Retina (tissue), 1 donor: ENCODE measurements at regions not wholly inside any gene's neighbourhood (a gene's known extent, or its start where the extent isn't known, plus 50 kb on each side); places are given as distances from the start of the nearest gene placed in this dataset.
A peak's percentile ranks its signal among the peaks of the same experiment; 100 is the strongest.

ENCODE experiments used
- DNase-seq: peaks from one replicate; pipeline ENCODE4 v3.0.0-alpha.2; 2016

DNA sequence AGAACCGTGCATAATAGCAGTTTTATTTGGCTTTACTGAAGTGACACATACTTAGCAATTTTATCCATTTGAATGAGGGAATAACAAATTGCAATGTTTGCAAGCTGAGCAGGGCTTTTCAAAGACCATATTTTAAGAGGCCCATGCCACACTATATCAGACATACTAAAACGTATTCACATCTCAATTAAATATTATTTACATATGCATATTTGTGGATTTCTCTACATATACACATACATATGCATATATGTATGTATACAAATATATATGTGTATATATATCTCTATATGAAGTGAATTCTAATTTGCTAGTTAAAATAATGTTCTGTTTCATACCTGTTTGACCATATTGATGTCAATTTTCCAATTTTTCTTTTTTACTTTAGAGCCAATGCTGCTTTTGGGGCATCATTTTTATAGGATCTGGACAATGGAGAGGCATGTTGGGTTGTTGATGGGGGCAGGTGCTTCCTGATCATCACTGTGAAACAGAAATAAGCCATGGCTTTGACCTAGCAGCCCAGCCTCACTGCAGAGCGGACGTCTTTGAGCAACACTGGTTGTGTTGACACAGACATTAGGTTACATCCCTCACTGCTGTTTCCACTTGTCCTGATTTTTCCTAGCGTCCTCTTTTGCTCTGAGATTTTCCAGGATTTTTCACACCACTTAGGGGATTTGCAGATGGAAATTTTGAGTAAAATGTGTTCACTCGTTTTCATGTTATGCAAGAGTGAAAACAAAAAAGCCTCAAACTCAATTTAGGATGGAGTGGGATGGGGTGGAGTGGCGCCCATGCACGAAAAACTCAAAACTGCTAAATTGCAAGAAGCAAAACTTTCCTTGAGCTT, 56.9 kb downstream of the RDH14 start:
- no peak for DNase-seq

DNA sequence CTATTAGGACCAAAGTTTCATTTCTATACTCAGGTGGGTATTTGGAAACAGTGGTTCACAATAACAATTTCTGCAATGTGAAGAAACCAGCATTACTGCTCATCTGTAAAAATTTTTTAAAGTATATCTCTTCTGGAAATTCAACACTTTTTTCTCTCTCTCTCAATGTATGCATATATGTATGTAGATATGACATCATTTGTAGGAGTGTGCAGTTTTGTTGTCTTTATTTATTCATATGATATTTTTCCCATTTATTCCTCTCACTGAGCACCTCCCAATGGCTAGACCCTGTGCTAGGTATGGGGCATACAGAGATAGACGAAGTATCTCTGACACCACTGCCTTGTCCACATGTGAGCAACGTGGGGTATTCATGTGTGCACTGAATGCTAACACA, 58.3 kb downstream of the RDH14 start:
- DNase-seq: no peak

DNA sequence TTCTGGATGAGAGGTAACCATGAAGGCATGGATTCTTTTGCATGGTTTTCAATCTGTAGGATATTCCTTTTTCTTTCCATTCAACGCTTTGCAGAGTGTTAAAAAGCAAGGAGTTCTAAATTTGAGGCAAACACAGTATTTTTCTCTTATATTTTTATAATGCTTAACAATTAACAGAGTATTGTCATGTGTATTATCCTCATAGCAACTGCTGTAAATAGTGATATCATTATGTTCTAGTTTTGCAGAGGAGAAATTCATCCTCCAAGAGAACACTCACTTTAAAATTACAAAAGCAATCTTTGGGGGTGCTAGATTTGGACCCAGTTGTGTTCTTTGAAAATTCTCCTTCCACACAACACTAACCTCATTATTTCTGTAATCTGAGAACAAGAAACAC, 58.7 kb downstream of the RDH14 start:
- no peak for DNase-seq

DNA sequence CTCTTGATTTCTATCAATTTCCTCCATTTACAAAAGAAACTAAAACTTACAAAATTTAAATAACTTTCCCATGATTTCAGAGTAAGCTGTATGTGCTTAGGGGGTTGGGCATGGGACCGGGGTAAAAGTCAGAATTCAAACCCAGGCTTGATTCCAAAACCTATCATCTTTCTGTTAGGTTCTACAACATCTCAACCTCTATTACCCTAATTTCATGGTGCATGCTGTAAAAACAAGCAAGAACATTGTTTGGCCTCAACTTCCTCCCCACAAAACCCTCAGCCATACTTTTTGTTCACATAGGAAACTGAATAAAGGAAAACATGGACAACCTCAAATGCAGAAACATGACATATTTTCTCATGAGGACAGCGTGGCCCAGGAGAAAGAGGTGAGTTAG, 59.3 kb downstream of the RDH14 start:
- DNase-seq: no peak

DNA sequence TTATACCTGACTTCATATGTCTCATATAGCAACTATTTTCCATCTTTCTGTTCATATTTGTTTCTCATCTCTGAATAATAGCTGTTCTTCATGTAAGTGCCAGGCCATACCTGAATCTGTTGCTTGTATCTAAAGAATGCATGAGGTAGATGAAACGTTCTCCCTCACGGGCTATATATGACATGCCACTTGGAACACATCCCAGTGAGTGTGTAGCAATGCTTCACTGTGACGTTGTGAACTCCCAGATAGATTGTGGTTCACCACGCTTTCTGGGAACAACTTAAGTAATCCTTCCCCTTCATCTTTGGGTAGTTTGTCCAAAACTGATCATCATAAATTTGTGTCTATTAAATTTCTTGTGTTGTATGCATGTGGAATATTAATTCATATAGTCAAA, 60.1 kb downstream of the RDH14 start:
- no peak for DNase-seq

DNA sequence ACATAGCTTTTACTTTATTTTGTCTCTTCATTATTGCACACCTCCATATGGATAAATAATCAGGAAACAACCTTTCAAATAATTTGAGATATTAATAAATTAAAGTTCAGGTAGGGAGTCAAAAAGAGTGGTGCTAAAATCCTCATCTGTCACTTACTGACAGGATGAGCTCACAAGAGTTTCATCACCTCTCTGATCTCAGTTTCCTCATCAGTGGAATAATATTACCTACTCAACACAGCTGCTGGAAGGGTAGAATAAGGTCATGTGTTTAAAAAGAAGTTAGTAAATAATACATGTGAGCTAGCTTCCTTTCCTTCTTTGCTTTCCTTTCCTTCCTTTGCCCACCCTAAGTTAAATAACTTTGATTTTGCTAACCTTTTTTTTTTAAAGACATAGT, 61.9 kb downstream of the RDH14 start:
- DNase-seq: no peak

DNA sequence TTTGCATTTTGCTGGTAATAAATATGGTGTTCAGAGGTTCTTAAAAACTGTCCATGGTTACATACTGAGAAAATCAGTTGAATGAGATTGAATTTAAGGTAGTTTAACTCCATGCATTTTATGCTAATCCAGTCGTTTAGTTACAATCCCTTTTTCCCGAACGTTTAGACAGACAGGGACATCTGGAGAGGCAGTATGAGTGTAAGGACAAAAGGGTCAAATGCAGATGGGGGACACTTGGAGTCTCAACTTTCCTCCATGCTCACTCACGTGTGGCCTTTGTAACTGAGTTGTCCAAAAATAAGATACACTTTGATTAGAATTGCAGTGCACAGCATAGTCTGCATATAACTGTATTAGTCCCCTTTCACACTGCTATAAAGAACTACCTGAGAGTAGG, 63.9 kb downstream of the RDH14 start:
- DNase-seq: no peak

DNA sequence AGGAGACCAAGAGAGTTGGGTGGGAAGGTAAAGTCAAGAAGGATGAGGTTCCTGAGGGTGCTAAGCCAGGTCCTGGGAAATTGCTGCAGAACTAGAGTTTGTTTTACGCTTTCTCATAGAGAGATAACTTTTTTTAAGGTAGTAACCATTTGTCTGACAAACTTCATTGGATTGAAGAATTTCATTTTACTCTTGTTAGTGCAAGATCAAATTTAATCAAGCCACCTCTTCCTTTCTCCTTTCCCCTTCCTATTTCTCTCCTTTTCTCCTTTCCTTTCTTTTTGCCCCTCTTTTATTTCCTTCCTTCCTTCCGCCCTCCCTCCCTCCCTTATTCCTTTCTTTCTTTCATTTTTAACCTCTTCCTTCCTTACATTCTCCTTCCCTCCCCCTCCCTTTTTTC, 65.4 kb downstream of the RDH14 start:
- no peak for DNase-seq

DNA sequence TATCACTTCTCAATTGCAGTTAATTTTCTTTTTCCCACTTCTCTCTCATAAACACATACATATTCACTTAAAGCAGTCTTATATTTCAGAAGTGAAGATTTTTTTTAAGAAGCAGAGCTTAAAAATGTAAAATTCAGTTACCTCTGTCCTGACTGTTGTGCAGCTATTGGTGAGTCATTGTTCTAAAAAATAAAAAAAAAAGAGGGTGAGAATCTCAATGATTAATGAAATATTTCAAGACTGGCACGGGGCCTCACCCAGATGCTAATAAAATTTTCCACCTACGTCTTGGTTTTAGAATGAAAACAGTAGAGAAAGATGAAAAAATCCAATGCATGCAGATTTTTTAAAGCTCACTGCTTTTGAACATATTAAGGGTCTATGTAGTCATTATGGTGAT, 67.7 kb downstream of the RDH14 start:
- no peak for DNase-seq

DNA sequence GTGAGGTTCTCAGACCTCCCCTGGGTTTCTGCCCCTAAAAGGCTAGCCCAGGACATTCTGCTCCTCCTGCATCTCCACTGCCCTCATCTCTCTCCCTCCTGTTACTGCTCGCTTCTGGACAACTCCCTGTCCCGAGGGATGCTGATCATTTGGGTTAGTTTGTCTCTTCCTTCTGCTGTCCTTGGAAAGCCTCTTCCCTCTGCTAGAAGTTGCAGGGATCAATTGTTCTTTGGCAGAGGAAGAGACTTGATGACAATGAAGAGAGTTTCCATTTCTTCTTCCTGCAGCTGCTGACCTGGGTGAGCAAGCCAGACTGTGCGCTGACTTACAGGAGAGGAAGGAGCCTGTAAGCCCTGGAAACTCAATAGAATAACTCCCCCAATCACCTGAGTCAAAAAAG, 68.9 kb downstream of the RDH14 start:
- no peak for DNase-seq

DNA sequence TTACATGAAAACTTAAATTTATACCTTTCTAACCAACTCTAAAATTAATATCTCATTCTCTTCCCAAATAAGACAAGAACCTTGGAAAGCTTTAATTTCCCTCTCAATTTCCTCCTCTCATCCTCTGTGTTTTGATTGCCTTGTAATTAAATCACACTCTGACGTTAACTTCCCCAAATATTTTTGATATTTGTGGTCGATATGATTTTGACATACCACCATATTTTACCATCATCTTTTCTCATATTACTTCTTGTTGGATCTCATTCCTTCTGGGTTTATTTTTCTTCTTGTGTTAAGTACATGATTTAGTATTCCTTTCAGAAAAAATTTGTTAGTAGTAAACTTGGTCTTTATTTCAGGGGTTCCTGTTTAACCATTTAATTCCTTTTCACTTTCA, 69.6 kb downstream of the RDH14 start:
- no peak for DNase-seq

DNA sequence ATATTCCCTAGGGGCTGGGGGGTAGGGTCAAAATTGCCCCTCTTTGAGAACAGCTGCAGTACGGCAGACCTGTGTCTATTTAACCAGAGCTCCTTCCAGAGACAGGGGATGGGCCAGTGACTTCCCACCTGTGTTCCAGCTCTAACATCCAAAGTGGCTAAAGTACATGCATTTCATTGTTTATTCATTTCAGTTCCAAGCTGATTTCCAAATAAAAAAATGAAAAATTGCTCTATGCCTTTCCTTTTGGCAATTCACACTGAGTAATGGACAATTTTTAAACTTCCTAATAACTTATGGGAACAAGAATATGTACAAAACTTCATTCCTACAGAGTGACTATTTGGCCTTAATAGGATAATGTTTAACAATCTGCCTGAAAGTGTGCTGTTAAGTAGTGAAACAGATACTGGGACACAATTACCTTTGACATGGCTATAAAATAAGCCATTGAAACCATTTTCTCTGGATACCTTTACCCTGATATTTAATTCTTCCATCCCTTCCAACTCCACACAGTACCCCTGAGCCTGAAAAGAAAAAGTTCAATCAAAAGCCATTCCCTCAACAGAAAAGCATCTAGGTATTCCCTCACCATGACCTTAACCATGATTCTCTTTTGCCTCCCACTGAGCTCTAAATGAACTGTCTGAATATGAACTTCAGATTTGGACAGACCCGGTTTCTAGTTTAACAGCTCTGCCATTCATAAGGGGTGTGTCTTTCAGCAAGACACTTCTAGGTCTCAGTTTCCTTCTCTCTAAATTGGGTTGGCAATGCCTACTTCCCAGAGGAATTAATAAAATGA, 73.1 kb downstream of the RDH14 start:
- DNase-seq: no peak

DNA sequence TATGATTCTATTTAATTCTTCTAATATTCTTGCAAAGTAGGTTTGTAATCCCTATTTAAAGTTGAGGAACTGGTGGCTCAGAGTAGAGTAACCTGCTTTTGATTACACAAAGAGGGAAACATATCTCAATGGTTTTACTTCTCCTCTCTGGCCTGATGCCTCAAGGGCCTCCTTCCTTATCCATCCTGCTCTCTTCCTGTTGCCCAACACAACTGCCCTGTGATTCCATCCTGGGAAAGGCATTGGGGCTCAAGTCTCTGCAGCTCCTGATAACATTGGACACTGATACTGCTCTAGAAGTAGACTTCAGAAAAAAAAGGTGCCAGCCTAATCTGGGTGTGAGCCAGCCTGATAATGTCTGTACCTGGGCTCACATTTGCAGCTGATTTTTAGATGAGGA, 75.8 kb downstream of the RDH14 start:
- no peak for DNase-seq

DNA sequence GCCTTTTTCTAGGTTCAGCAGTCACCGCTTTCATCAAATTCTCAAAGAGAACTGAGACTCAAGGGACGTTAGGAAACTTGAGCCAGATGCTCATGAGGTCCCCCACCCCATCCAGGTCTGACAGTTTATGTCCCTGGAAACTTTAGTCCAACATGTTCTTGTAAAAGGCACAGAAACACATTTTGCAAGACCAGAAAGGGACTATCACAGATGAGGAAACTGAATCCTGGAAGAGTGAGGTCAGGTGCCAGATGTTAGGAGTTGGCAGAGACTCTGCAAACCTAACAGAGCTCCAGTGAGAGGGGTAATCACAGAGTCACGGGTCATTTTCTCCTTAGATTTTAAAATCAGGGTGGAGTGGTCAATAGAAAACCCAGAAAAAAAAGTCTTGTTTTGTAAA, 76.6 kb downstream of the RDH14 start:
- DNase-seq: no peak

DNA sequence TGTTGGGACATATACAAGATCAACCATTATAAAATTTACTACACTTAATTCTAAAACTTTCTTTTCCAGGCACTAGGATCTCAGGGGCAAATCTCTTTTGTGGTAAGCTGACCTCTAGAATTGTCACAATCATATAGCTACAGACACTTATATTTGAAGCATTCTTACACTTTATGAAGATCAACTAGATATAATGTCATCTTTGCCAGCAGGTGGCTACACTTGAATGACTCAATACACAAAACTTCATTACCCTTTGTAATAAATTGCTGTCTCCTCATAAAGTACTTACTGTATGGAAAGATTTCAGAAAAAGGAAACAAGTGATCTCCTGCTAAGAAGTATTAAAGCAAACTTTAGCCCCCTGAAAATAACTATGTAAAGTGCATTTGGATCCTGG, 77.8 kb downstream of the RDH14 start:
- DNase-seq: no peak

DNA sequence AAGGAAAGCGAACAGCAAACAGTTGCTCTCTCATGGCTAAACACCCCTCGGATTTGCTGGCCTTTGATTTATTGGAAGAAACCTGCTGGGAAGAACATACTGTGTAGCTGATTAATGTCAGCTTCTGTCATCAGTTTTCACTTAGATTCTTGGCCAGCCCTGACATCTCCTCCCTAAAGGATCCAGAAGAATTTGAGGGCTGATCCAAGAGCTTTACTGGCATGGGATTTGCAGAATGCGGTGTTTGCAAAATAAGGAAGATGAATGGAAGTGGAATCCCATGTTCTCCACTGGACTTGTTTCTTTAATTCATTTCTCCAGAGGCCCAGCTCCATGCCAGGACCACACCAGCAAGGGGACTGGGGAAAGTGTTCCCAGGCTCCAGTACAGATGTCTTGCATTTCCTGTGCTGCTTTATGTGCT, 80.5 kb downstream of the RDH14 start:
- peak; percentile 31 for DNase-seq

DNA sequence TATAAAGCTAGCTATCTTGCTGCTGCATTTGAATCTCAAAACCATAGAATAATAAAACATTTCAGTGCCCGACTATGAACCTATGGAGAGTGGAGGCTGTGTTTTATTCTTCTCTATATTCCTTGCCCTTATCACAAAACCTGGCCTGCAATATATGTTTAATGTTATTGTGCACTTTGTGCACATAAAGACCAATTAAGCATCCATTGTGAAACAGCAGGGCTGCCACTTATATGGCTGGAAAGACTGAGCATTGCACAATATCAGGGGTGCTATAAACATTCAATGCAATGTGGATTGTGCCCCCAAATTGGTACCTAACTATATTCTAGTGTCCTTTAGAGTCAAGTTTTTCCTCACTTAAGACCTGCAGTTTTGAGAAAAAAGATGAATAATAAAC, 83.2 kb downstream of the RDH14 start:
- no peak for DNase-seq

DNA sequence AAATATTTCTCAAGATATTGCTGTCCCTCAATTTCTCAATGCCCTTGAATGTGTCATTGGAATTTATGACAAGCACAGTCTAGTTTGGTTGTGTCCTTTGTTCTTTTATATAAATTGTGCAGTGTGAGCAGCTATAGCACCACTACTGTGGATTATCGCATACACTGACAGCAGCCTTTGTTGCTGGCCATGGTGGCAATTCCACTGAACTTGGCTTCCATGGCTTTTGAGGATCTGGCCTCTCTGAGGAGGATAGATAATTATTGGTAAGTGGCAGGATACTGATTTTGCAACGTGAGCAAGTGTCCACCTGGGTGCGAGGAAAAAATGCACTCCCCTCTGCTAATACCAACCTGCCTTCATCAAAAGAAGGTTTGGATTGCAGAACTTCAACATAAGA, 84.0 kb downstream of the RDH14 start:
- DNase-seq: no peak

DNA sequence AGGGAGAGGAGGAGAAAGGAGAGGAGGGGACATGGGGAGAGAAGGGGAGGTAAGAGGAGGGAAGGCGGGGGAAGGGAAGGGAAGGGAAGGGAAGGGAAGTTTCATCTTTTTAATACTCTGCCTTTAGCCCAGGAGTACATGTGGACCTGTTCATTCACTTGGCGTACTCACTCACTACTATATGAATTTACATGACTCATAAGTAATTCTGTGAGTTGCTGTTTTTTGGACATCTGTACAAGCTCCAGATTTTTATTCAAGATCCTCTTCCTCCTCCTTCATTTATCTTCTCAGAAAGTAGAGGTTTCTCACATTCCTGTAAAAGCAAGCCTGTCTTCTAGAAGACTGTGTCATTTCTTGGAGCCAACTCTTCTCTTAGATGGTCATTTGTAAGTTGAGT, 84.6 kb downstream of the RDH14 start:
- no peak for DNase-seq

DNA sequence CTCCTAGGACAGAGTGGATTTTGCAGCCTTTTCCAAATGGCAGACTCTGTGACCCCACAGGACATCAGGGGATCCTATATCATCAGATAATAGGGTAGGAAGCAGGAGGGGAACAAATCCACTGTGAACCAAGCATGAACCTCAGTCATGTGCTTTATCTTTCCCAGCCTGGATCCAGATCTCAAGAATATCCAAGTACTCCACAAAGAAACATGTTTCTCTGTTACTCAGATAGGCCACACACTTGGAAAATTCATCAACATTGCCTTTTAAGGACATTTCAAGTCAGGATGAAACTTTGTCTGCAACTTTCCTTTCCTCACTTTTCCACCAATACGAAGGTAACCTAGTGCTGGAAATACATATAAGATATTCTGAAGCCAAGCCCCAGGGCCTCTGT, 85.8 kb downstream of the RDH14 start:
- DNase-seq: no peak

DNA sequence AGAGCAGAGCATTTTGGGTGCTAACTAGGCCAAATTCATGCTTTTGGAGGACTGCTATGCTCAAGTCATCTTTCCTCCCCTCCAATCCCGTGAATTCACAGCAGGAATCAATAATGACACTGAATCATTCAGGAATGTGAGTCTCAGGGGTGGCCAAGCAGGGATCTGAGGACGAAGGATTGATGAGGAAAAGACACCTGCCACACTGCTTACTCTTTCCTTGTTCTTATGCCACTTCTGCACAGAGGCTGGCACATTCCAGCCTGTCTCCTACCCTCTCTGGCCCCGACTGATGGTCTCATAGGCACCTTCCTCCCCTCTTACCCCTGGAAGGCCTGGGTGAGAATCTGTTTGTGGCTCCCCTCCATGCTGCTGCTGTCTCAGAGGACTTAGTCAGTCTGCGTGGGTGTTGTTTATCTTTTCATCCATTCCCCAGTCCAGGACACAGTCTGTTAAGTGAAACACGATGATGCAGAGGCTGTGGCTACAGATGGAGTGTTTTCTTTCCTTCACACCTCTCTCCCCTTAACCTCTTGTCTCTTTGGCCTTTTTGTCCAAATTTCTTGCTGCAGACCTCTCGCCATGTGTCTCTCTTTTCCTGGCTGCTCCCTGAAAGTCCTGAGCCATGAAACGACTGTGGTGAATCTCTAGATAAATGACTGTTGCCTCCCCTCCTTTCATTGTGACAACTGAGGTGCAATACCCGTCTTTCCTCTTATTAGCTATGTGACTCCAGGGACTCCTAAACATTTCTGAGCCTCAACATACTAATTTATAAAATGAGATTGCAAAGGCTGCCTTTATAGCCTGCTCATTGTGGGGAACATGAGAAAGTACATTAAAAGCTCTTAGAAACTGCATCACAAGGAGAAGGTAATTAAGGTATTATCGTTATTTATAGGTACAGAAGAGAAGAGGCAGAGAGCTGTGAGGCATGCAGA, 86.9 kb downstream of the RDH14 start:
- no peak for DNase-seq

DNA sequence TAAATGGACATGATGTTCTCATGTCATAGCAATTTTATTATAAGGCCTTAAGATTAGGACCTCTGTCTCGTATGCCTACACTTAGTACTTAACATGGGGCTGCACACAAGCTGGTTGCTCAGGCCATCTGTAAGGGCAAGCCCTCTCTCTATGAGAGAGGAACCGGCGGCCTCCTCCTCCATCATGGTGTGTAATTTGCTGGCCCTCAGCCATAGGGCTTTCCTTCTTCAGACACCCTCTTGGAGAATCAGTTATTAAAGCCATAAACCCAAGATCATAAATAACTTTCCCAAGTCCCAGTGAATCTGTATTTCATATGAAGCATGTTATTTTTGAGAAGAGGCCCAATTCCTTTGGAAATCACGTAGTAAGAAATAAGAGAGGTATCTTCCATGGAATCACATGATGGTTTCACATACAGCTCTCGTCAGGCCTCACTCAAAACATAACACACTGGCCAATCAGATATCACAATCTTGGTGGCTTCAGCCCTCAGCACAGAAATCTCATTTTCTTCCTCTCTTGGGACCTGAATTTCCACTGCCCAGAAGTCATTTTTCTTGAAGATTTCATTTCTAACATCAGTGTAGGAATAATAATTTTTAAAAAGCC, 92.6 kb downstream of the RDH14 start:
- no peak for DNase-seq

DNA sequence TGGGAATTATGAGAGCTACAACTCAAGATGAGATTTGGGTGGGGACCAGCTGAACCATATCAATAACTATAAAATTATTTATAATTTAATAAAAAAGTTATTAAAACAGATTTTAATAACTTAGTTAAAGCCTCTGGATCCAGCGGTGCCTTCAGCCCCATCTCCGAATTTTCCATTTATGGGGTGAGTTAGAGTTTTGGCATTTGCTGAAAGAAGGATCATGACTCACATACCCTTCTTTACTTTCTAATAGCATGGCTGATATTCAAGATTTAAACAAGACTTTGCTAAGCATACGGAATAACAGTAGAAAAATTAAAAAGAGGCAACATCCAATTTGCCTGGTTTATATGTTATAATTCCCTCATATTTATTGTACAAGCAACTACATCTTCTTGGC, 94.5 kb downstream of the RDH14 start:
- DNase-seq: no peak
